Liver (tissue), 8 donors: ENCODE measurements at regions not wholly inside any gene's neighbourhood (a gene's known extent, or its start where the extent isn't known, plus 50 kb on each side); places are given as distances from the start of the nearest gene placed in this dataset.

Source experiments
- DNase-seq: peaks from one replicate; pipeline ENCODE4 v3.0.0-alpha.2; 2017; ENCODE audit warnings: low spot score
- H3K27ac ChIP-seq, 2 donors: one replicate each; pipeline ENCODE4 v1.7.0; 2013; ENCODE audit warnings: inconsistent platforms in 2 of 2, low read length in 2 of 2, control low read depth in 1 of 2, low read depth in 1 of 2, mild to moderate bottlenecking in 1 of 2
- H3K27me3 ChIP-seq, 4 donors: one replicate each; pipeline versions ENCODE4 v1.6.1 to v1.7.0; 2013; ENCODE audit warnings: low read length in 3 of 4, inconsistent platforms in 1 of 4, mild to moderate bottlenecking in 1 of 4, moderate library complexity in 1 of 4; ENCODE audit not compliant: control insufficient read depth in 4 of 4, insufficient read depth in 4 of 4
- H3K36me3 ChIP-seq, 4 donors: one replicate each; pipeline versions ENCODE4 v1.6.1 to v1.7.0; 2013; ENCODE audit warnings: low read length in 3 of 4, mild to moderate bottlenecking in 3 of 4, low read depth in 1 of 4, moderate library complexity in 1 of 4; ENCODE audit not compliant: control insufficient read depth in 4 of 4, insufficient read depth in 3 of 4
- H3K4me1 ChIP-seq, 4 donors: one replicate each; pipeline versions ENCODE4 v1.6.1 to v1.7.0; 2013; ENCODE audit warnings: low read length in 3 of 4, mild to moderate bottlenecking in 3 of 4, moderate library complexity in 1 of 4; ENCODE audit not compliant: control insufficient read depth in 4 of 4, insufficient read depth in 4 of 4
- H3K4me3 ChIP-seq, 3 donors: one replicate each; pipeline versions ENCODE4 v1.6.1 to v1.7.0; 2013; ENCODE audit warnings: low read length in 3 of 3, control low read depth in 1 of 3, low read depth in 1 of 3, mild to moderate bottlenecking in 1 of 3
- H3K9ac ChIP-seq, 2 donors: one replicate each; pipeline ENCODE4 v1.7.0; 2013; ENCODE audit warnings: low read length in 2 of 2, mild to moderate bottlenecking in 2 of 2, moderate library complexity in 2 of 2, control low read depth in 1 of 2, low read depth in 1 of 2
- H3K9me3 ChIP-seq, 4 donors: one replicate each; pipeline versions ENCODE4 v1.6.1 to v1.7.0; 2013; ENCODE audit warnings: low read length in 3 of 4; ENCODE audit not compliant: control insufficient read depth in 4 of 4
- ATF3 ChIP-seq: IDR thresholded peaks from 2 replicates; pipeline ENCODE4 v1.6.1; 2016; ENCODE audit warnings: antibody characterized with exemption
- CTCF ChIP-seq: fragments of 150-350 bp; IDR thresholded peaks from 2 replicates; pipeline ENCODE4 v1.5.1; 2017; ENCODE audit warnings: improper control_type of control experiment, low read depth, low read length; ENCODE audit not compliant: missing input control
- EGR1 ChIP-seq, 2 donors: IDR thresholded peaks; 2 replicates each; pipeline ENCODE4 v1.6.1; 2016 to 2018; ENCODE audit warnings: antibody characterized with exemption in 2 of 2, low read depth in 2 of 2
- FOXA1 ChIP-seq: IDR thresholded peaks from 2 replicates; pipeline ENCODE4 v1.6.1; 2016; ENCODE audit warnings: antibody characterized with exemption
- FOXA2 ChIP-seq: IDR thresholded peaks from 2 replicates; pipeline ENCODE4 v1.6.1; 2016; ENCODE audit warnings: antibody characterized with exemption
- GABPA ChIP-seq, 2 donors: IDR thresholded peaks in 1 of 2; conservative IDR thresholded peaks in 1 of 2; 2 replicates each; pipeline ENCODE4 v1.6.1; 2016; ENCODE audit warnings: antibody characterized with exemption in 2 of 2, mild to moderate bottlenecking in 1 of 2, moderate library complexity in 1 of 2
- HNF4A ChIP-seq, 2 donors: conservative IDR thresholded peaks; 2 replicates each; pipeline ENCODE4 v1.6.1; 2016; ENCODE audit warnings: antibody characterized with exemption in 2 of 2, mild to moderate bottlenecking in 2 of 2
- HNF4G ChIP-seq: IDR thresholded peaks from 2 replicates; pipeline ENCODE4 v1.6.1; 2016; ENCODE audit warnings: antibody characterized with exemption
- JUND ChIP-seq, 2 donors: IDR thresholded peaks; 2 replicates each; pipeline ENCODE4 v1.6.1; 2016; ENCODE audit warnings: antibody characterized with exemption in 2 of 2
- MAX ChIP-seq: IDR thresholded peaks from 2 replicates; pipeline ENCODE4 v1.6.1; 2016; ENCODE audit warnings: antibody characterized with exemption
- NR2F2 ChIP-seq: IDR thresholded peaks from 2 replicates; pipeline ENCODE4 v1.6.1; 2016; ENCODE audit warnings: antibody characterized with exemption
- RAD21 ChIP-seq, 2 donors: IDR thresholded peaks; 2 replicates each; pipeline ENCODE4 v1.6.1; 2016; ENCODE audit warnings: antibody characterized with exemption in 2 of 2, mild to moderate bottlenecking in 2 of 2
- REST ChIP-seq: IDR thresholded peaks from 2 replicates; pipeline ENCODE4 v1.6.1; 2016; ENCODE audit warnings: antibody characterized with exemption, mild to moderate bottlenecking
- RXRA ChIP-seq, 2 donors: IDR thresholded peaks; 2 replicates each; pipeline ENCODE4 v1.6.1; 2017 to 2018; ENCODE audit warnings: antibody characterized with exemption in 2 of 2, mild to moderate bottlenecking in 1 of 2
- SP1 ChIP-seq: IDR thresholded peaks from 2 replicates; pipeline ENCODE4 v1.6.1; 2018; ENCODE audit warnings: antibody characterized with exemption, mild to moderate bottlenecking
- TAF1 ChIP-seq: conservative IDR thresholded peaks from 2 replicates; pipeline ENCODE4 v1.6.1; 2016; ENCODE audit warnings: antibody characterized with exemption, mild to moderate bottlenecking
- YY1 ChIP-seq: IDR thresholded peaks from 2 replicates; pipeline ENCODE4 v1.6.1; 2016; ENCODE audit warnings: antibody characterized with exemption, mild to moderate bottlenecking
- ZBTB33 ChIP-seq: IDR thresholded peaks from 2 replicates; pipeline ENCODE4 v1.6.1; 2016; ENCODE audit warnings: antibody characterized with exemption
- WGBS: extraction: QIAGEN DNeasy Blood & Tissue Kit; methylation state at CpG from one replicate; pipeline ENCODE4 v1.1.7; 2013; 5-methylcytosine and 5-hydroxymethylcytosine counted together
- donor health status: healthy.
- donor health status: healthy.
- donor health status: healthy.
- donor health status: healthy.
- donor health status: healthy.

GRCh38 chr4:177079327-177079726 is 230.3 kb upstream of the NEIL3 start:
- TF ChIP-seq FOXA2 = no peak
- no peak for TF ChIP-seq EGR1 (IDR thresholded peaks at IDR 0.05; ENCODE audit: low read depth in 2 of 2)
- TF ChIP-seq YY1 = no peak
- no peak for TF ChIP-seq SP1
- TF ChIP-seq JUND (IDR thresholded peaks at IDR 0.05) = no peak
- TF ChIP-seq FOXA1 = no peak
- TF ChIP-seq NR2F2 = no peak
- TF ChIP-seq ATF3 = no peak
- no peak for TF ChIP-seq CTCF
- TF ChIP-seq MAX = no peak
- TF ChIP-seq HNF4G = no peak
- no peak for TF ChIP-seq HNF4A (conservative IDR thresholded peaks at IDR 0.05)
- TF ChIP-seq TAF1 = no peak
- TF ChIP-seq REST = no peak
- no peak for TF ChIP-seq GABPA (IDR thresholded peaks at IDR 0.05 in 1 of 2, conservative IDR thresholded peaks at IDR 0.05 in 1 of 2)
- TF ChIP-seq RXRA (IDR thresholded peaks at IDR 0.05) = no peak
- no peak for TF ChIP-seq RAD21 (IDR thresholded peaks at IDR 0.05)
- TF ChIP-seq ZBTB33 = no peak
- DNase-seq = no peak
- no peak overlapping the region for H3K27ac ChIP-seq
- H3K36me3 ChIP-seq = no peaks in the 10 kb centered on the region
- no peaks in the 10 kb centered on the region for H3K4me1 ChIP-seq
- H3K27me3 ChIP-seq = peaks cover 0 to 3% (median 0%) of the 10 kb centered on the region in 4 donors
- no peak overlapping the region for H3K9ac ChIP-seq
- no peaks in the 10 kb centered on the region for H3K9me3 ChIP-seq
- 42% methylated on average over 3 of the region's 3 CpGs for WGBS
- H3K4me3 ChIP-seq = no peak overlapping the region
